Peyer's patch (tissue), 4 donors: ENCODE measurements at regions not wholly inside any gene's neighbourhood (a gene's known extent, or its start where the extent isn't known, plus 50 kb on each side); places are given as distances from the start of the nearest gene placed in this dataset.

ENCODE experiments used
- CTCF ChIP-seq, 6 experiments: fragments of 450-650 bp in 4 of 6; fragments of 200-600 bp in 2 of 6; sonication (generic) in 1 of 6; IDR thresholded peaks; one replicate each; pipeline ENCODE4 v1.5.1; 2017 to 2019; ENCODE audit warnings: antibody characterized with exemption in 6 of 6, mild to moderate bottlenecking in 3 of 6, moderate library complexity in 1 of 6
- POLR2A ChIP-seq, 2 donors: fragments of 450-650 bp; IDR thresholded peaks; one replicate each; pipeline ENCODE4 v1.5.1; 2017; ENCODE audit warnings: antibody characterized with exemption in 2 of 2, mild to moderate bottlenecking in 2 of 2, moderate library complexity in 2 of 2

DNA sequence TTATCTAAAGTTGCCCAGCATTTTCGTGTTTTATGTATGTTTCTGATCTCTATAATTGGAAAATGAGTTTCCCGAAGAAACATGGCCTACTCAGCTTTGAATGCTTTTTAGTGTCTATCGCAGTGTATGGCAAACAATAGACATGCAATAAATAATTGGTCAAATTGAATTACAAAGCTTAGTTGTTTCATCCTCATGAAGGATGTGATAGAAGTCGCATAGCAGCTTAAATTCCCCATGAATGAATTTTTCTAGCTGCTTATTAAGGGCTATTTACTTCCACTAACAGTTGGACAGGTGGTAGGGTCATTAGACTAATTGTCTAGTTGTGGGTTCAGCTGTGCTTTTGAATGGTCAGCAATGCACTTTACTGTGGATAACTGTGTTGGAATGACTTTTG is 467.3 kb upstream of the MBL2 start:
- TF ChIP-seq CTCF (IDR thresholded peaks at IDR 0.05): no peak
- TF ChIP-seq POLR2A (IDR thresholded peaks at IDR 0.05): no peak
